H9 (cell line): ENCODE measurements at regions not wholly inside any gene's neighbourhood (a gene's known extent, or its start where the extent isn't known, plus 50 kb on each side); places are given as distances from the start of the nearest gene placed in this dataset.

Experiments
- DNase-seq: peaks from one replicate; pipeline ENCODE4 v3.0.0-alpha.2; 2017
- H2AFZ ChIP-seq: one replicate; pipeline ENCODE4 v1.6.1; 2013; ENCODE audit warnings: mild to moderate bottlenecking, low read length, control low read depth, moderate library complexity
- H2AK5ac ChIP-seq: 2 replicates; pipeline ENCODE4 v1.6.1; 2013; ENCODE audit warnings: low read length, control low read depth, mixed read lengths; ENCODE audit not compliant: insufficient read length
- H2BK120ac ChIP-seq: one replicate; pipeline ENCODE4 v1.6.1; 2013; ENCODE audit warnings: low read depth, mild to moderate bottlenecking, low read length, control low read depth, inconsistent platforms; ENCODE audit not compliant: poor library complexity, severe bottlenecking
- H2BK12ac ChIP-seq: 2 replicates; pipeline ENCODE4 v1.6.1; 2013; ENCODE audit warnings: low read length, control low read depth, mixed read lengths, low read depth; ENCODE audit not compliant: insufficient read length
- H2BK15ac ChIP-seq: 2 replicates; pipeline ENCODE4 v1.6.1; 2013; ENCODE audit warnings: low read depth, low read length, control low read depth
- H2BK20ac ChIP-seq: one replicate; pipeline ENCODE4 v1.6.1; 2013; ENCODE audit warnings: low read depth, mild to moderate bottlenecking, low read length, control low read depth, inconsistent platforms; ENCODE audit not compliant: poor library complexity, severe bottlenecking
- H2BK5ac ChIP-seq: 2 replicates; pipeline ENCODE4 v1.6.1; 2013; ENCODE audit warnings: low read length, control low read depth, mixed read lengths; ENCODE audit not compliant: insufficient read length
- H3K14ac ChIP-seq: 2 replicates; pipeline ENCODE4 v1.6.1; 2013; ENCODE audit warnings: low read length, control low read depth; ENCODE audit not compliant: insufficient read depth
- H3K18ac ChIP-seq: 2 replicates; pipeline ENCODE4 v1.6.1; 2013; ENCODE audit warnings: low read depth, mild to moderate bottlenecking, mixed read lengths, low read length, control low read depth; ENCODE audit not compliant: insufficient read length
- H3K23ac ChIP-seq: 2 replicates; pipeline ENCODE4 v1.6.1; 2013; ENCODE audit warnings: low read length, control low read depth, mixed read lengths, low read depth; ENCODE audit not compliant: insufficient read length
- H3K23me2 ChIP-seq: 2 replicates; pipeline ENCODE4 v1.6.1; 2013; ENCODE audit warnings: low read depth, mild to moderate bottlenecking, mixed read lengths, low read length, control low read depth; ENCODE audit not compliant: insufficient read length, poor library complexity, severe bottlenecking
- H3K27ac ChIP-seq: 2 replicates; pipeline ENCODE4 v1.5.1; 2013; ENCODE audit warnings: low read length, control low read depth, mixed read lengths, low read depth; ENCODE audit not compliant: insufficient read length
- H3K27me3 ChIP-seq: 2 replicates; pipeline ENCODE4 v1.6.1; 2013; ENCODE audit warnings: low read length, control low read depth, inconsistent platforms; ENCODE audit not compliant: insufficient read depth
- H3K4ac ChIP-seq: 2 replicates; pipeline ENCODE4 v1.6.1; 2013; ENCODE audit warnings: low read depth, mild to moderate bottlenecking, control low read depth, inconsistent platforms, low read length, moderate library complexity
- H3K4me1 ChIP-seq: 2 replicates; pipeline ENCODE4 v1.6.1; 2013; ENCODE audit warnings: low read length, control low read depth, inconsistent platforms; ENCODE audit not compliant: insufficient read depth
- H3K4me2 ChIP-seq: 2 replicates; pipeline ENCODE4 v1.6.1; 2013; ENCODE audit warnings: low read length, control low read depth, mixed read lengths; ENCODE audit not compliant: insufficient read length, insufficient read depth
- H3K56ac ChIP-seq: 2 replicates; pipeline ENCODE4 v1.6.1; 2013; ENCODE audit warnings: low read depth, mild to moderate bottlenecking, mixed read lengths, low read length, control low read depth; ENCODE audit not compliant: insufficient read length
- H3K79me1 ChIP-seq: 2 replicates; pipeline ENCODE4 v1.6.1; 2013; ENCODE audit warnings: low read depth, mild to moderate bottlenecking, moderate library complexity, low read length, control low read depth, inconsistent platforms; ENCODE audit not compliant: insufficient read depth, poor library complexity, severe bottlenecking
- H3K79me2 ChIP-seq: 2 replicates; pipeline ENCODE4 v1.6.1; 2013; ENCODE audit warnings: low read length, control low read depth, inconsistent platforms; ENCODE audit not compliant: insufficient read depth
- H3K9ac ChIP-seq: 2 replicates; pipeline ENCODE4 v1.6.1; 2013; ENCODE audit warnings: low read length, control low read depth, mixed read lengths; ENCODE audit not compliant: insufficient read length; ENCODE audit errors: extremely low read depth
- H3K9me3 ChIP-seq: one replicate; pipeline ENCODE4 v1.6.1; 2013; ENCODE audit warnings: low read depth, low read length, inconsistent platforms; ENCODE audit not compliant: control insufficient read depth
- H3T11ph ChIP-seq: one replicate; pipeline ENCODE4 v1.6.1; 2013; ENCODE audit warnings: mild to moderate bottlenecking, low read length, control low read depth, inconsistent platforms
- H4K20me1 ChIP-seq: one replicate; pipeline ENCODE4 v1.6.1; 2013; ENCODE audit not compliant: control insufficient read depth, insufficient read length, insufficient read depth
- H4K5ac ChIP-seq: 2 replicates; pipeline ENCODE4 v1.6.1; 2013; ENCODE audit warnings: low read depth, mild to moderate bottlenecking, mixed read lengths, low read length, control low read depth; ENCODE audit not compliant: insufficient read length
- H4K8ac ChIP-seq: replicated peaks from 2 replicates; pipeline ENCODE4 v1.6.1; 2013; ENCODE audit warnings: low read length, control low read depth, mixed read lengths, low read depth; ENCODE audit not compliant: insufficient read length
- H4K91ac ChIP-seq: 2 replicates; pipeline ENCODE4 v1.6.1; 2013; ENCODE audit warnings: low read depth, mild to moderate bottlenecking, moderate library complexity, mixed read lengths, low read length, control low read depth; ENCODE audit not compliant: insufficient read length
- H3K27ac Mint-ChIP-seq, 3 experiments: 2 replicates in 2 of 3; 3 replicates in 1 of 3; pipeline ENCODE4 v1.8.0; 2020 to 2021; ENCODE audit warnings: mixed read lengths in 3 of 3, mild to moderate bottlenecking in 1 of 3, moderate library complexity in 1 of 3
- H3K27me3 Mint-ChIP-seq: 2 replicates; pipeline ENCODE4 v1.8.0; 2021; ENCODE audit warnings: low read depth, mild to moderate bottlenecking, moderate library complexity, mixed read lengths
- H3K36me3 Mint-ChIP-seq, 3 experiments: 2 replicates in 2 of 3; 3 replicates in 1 of 3; pipeline ENCODE4 v1.8.0; 2020 to 2021; ENCODE audit warnings: low read depth in 3 of 3, mixed read lengths in 3 of 3; ENCODE audit not compliant: insufficient read depth in 1 of 3
- H3K4me1 Mint-ChIP-seq, 2 experiments: 2 replicates each; pipeline ENCODE4 v1.8.0; 2020; ENCODE audit warnings: mixed read lengths in 2 of 2
- H3K4me3 Mint-ChIP-seq, 2 experiments: 2 replicates in 1 of 2; 3 replicates in 1 of 2; pipeline ENCODE4 v1.8.0; 2020 to 2021; ENCODE audit warnings: mild to moderate bottlenecking in 2 of 2, mixed read lengths in 2 of 2, moderate library complexity in 1 of 2
- H3K9me3 Mint-ChIP-seq, 2 experiments: 2 replicates in 1 of 2; 3 replicates in 1 of 2; pipeline ENCODE4 v1.8.0; 2020; ENCODE audit warnings: mild to moderate bottlenecking in 2 of 2, mixed read lengths in 2 of 2, moderate library complexity in 1 of 2
- WGBS: extraction: QIAGEN DNeasy Blood & Tissue Kit; methylation state at CpG from one replicate; pipeline ENCODE4 v1.1.7; 2013; ENCODE audit warnings: missing lambda C conversion rate, low lambda C conversion rate, mixed read lengths; ENCODE audit not compliant: insufficient read length; ENCODE audit errors: extremely low coverage; 5-methylcytosine and 5-hydroxymethylcytosine counted together
- TF ChIP-seq, protein P1 (sequence below): fragments of 200-600 bp; sonication (generic); conservative IDR thresholded peaks from 3 replicates; pipeline ENCODE4 v1.8.0; 2021; ENCODE audit warnings: antibody characterized with exemption, mild to moderate bottlenecking

DNA sequence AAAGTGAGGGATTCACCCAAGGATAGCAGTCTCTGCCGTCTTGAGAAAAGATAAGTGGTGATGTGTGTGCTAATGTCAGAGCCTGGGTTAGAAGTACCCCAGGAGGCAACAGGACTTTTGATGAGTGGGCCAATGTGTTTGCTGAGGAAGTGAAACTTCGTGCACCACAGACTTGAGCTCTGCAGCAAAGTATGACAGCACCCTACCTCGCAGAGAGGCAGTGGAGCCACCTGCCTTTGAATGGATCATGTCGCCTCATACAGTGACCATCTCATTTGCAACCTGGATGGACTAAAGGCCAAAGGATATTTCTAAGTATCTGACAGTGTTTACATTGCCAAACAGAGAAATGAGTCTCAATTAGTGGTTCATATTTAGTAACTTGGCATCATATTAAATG is 593.9 kb upstream of the GRAMD2B start:
- Histone ChIP-seq H3K27ac (no peak overlapping the region), H2AFZ (no peak overlapping the region), H3K56ac (no peak overlapping the region), H3K9me3 (no peaks in the 10 kb centered on the region), H4K20me1 (no peaks in the 10 kb centered on the region), H2BK5ac (no peak overlapping the region), H2BK120ac (no peak overlapping the region), H3K4me2 (no peak overlapping the region), H2AK5ac (no peak overlapping the region), H3K79me2 (no peaks in the 10 kb centered on the region), H3K79me1 (no peaks in the 10 kb centered on the region), H3K4ac (no peak overlapping the region), H4K91ac (no peak overlapping the region), H3K23ac (no peak overlapping the region), H3K23me2 (no peaks in the 10 kb centered on the region), H2BK20ac (no peak overlapping the region), H4K8ac (no peak overlapping the region), H3T11ph (no peak overlapping the region), H3K4me1 (peaks cover 2% of the 10 kb centered on the region; the same call in 1 of the 2 replicates), H3K9ac (no peak overlapping the region), H2BK12ac (no peak overlapping the region), H3K14ac (no peak overlapping the region), H4K5ac (no peak overlapping the region), H2BK15ac (no peak overlapping the region), H3K18ac (no peak overlapping the region), H3K27me3 (no peaks in the 10 kb centered on the region)
- no peak for DNase-seq
- peaks cover 0 to 10% (median 0%) of the 10 kb centered on the region in 3 experiments; a peak in 3 of 7 replicates for H3K36me3 Mint-ChIP-seq
- H3K4me1 Mint-ChIP-seq: peaks cover under 1% of the 10 kb centered on the region in 2 experiments
- TF ChIP-seq, protein P1, sequence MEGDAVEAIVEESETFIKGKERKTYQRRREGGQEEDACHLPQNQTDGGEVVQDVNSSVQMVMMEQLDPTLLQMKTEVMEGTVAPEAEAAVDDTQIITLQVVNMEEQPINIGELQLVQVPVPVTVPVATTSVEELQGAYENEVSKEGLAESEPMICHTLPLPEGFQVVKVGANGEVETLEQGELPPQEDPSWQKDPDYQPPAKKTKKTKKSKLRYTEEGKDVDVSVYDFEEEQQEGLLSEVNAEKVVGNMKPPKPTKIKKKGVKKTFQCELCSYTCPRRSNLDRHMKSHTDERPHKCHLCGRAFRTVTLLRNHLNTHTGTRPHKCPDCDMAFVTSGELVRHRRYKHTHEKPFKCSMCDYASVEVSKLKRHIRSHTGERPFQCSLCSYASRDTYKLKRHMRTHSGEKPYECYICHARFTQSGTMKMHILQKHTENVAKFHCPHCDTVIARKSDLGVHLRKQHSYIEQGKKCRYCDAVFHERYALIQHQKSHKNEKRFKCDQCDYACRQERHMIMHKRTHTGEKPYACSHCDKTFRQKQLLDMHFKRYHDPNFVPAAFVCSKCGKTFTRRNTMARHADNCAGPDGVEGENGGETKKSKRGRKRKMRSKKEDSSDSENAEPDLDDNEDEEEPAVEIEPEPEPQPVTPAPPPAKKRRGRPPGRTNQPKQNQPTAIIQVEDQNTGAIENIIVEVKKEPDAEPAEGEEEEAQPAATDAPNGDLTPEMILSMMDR: no peak
- WGBS: no CpG with 5 or more reads among the region's 4 CpGs
- no peak overlapping the region for H3K4me3 Mint-ChIP-seq
- peaks cover 7 to 10% of the 10 kb centered on the region in 2 experiments; a peak in 2 of 5 replicates for H3K9me3 Mint-ChIP-seq
- no peak overlapping the region; a peak in 1 of 7 replicates for H3K27ac Mint-ChIP-seq
- H3K27me3 Mint-ChIP-seq: no peaks in the 10 kb centered on the region
